ENCODE measurements at regions not wholly inside any gene's neighbourhood (a gene's known extent, or its start where the extent isn't known, plus 50 kb on each side); places are given as distances from the start of the nearest gene placed in this dataset.
"Not testable (repeated sequence)": the region's sequence is repeated elsewhere in the genome, so short reads cannot be mapped to it uniquely, and the experiment has no call there.

GRCh38 chr11:33948494-33948893 is 56.6 kb upstream of the LMO2 start:
- ChIA-PET CTCF (no interaction called here), POLR2A (no interaction called here)
- H3K4me1 Mint-ChIP-seq (ENCODE audit: low read depth, unreplicated experiment): no peaks in the 10 kb centered on the region
- peaks cover 5% of the 10 kb centered on the region for H3K27me3 Mint-ChIP-seq (ENCODE audit: insufficient read depth, unreplicated experiment)
- Histone ChIP-seq H3K36me3 (ENCODE audit: control insufficient read depth, insufficient read depth, low read length) (no peaks in the 10 kb centered on the region), H3K4me3 (ENCODE audit: low read depth, low read length) (no peak overlapping the region), H3K27me3 (replicated peaks; ENCODE audit: control insufficient read depth, insufficient read depth, low read length) (no peaks in the 10 kb centered on the region; the same call in 1 of the 2 replicates), H3K4me1 (no peaks in the 10 kb centered on the region), H3K9me3 (no peaks in the 10 kb centered on the region)
- TF ChIP-seq CTCF (IDR thresholded peaks at IDR 0.05; ENCODE audit: insufficient read depth in 1 of 2, low read depth in 1 of 2, low read length in 1 of 2, severe bottlenecking in 1 of 2, unreplicated experiment in 1 of 2): no peak
- H3K27ac Mint-ChIP-seq (ENCODE audit: unreplicated experiment): no peak overlapping the region
- DNase-seq: no peak
- intact Hi-C loops (cut with micrococcal nuclease; ENCODE audit: unreplicated experiment): no loop called here
- no peaks in the 10 kb centered on the region for H3K9me3 Mint-ChIP-seq (ENCODE audit: unreplicated experiment)
- no peak overlapping the region for H3K4me3 Mint-ChIP-seq (ENCODE audit: unreplicated experiment)
- BruUV-seq (replicated peaks): no TSS peak
- H3K36me3 Mint-ChIP-seq (ENCODE audit: insufficient read depth, unreplicated experiment): no peaks in the 10 kb centered on the region

- CTCF ChIA-PET; H3K4me3 ChIP-seq (ENCODE audit: low read depth, low read length); POLR2A ChIA-PET; H3K9me3 ChIP-seq; intact Hi-C loops (cut with micrococcal nuclease; ENCODE audit: unreplicated experiment); H3K4me1 ChIP-seq; H3K27me3 ChIP-seq (replicated peaks; ENCODE audit: control insufficient read depth, insufficient read depth, low read length); H3K27ac Mint-ChIP-seq (ENCODE audit: unreplicated experiment); H3K36me3 ChIP-seq (ENCODE audit: control insufficient read depth, insufficient read depth, low read length); BruUV-seq (replicated peaks); H3K4me3 Mint-ChIP-seq (ENCODE audit: unreplicated experiment); H3K27me3 Mint-ChIP-seq (ENCODE audit: insufficient read depth, unreplicated experiment); H3K4me1 Mint-ChIP-seq (ENCODE audit: low read depth, unreplicated experiment); H3K9me3 Mint-ChIP-seq (ENCODE audit: unreplicated experiment); H3K36me3 Mint-ChIP-seq (ENCODE audit: insufficient read depth, unreplicated experiment); DNase-seq: not testable (repeated sequence)
Measured at GRCh38 chr11:33947918-33948317, 56.0 kb upstream of the LMO2 start.

GRCh38 chr11:33946930-33947329 is 55.1 kb upstream of the LMO2 start:
- CTCF ChIA-PET: no interaction called here
- Mint-ChIP-seq H3K27me3 (ENCODE audit: insufficient read depth, unreplicated experiment) (peaks cover 5% of the 10 kb centered on the region), H3K9me3 (ENCODE audit: unreplicated experiment) (no peaks in the 10 kb centered on the region), H3K36me3 (ENCODE audit: insufficient read depth, unreplicated experiment) (no peaks in the 10 kb centered on the region), H3K4me3 (ENCODE audit: unreplicated experiment) (no peak overlapping the region), H3K4me1 (ENCODE audit: low read depth, unreplicated experiment) (no peaks in the 10 kb centered on the region), H3K27ac (ENCODE audit: unreplicated experiment) (no peak overlapping the region)
- POLR2A ChIA-PET: no interaction called here
- Histone ChIP-seq H3K27me3 (replicated peaks; ENCODE audit: control insufficient read depth, insufficient read depth, low read length) (no peaks in the 10 kb centered on the region; the same call in 1 of the 2 replicates), H3K4me3 (ENCODE audit: low read depth, low read length) (no peak overlapping the region), H3K9me3 (no peaks in the 10 kb centered on the region), H3K4me1 (no peaks in the 10 kb centered on the region), H3K36me3 (ENCODE audit: control insufficient read depth, insufficient read depth, low read length) (no peaks in the 10 kb centered on the region)
- DNase-seq: no peak
- BruUV-seq (replicated peaks): no TSS peak
- intact Hi-C loops (cut with micrococcal nuclease; ENCODE audit: unreplicated experiment): no loop called here
- TF ChIP-seq CTCF (IDR thresholded peaks at IDR 0.05; ENCODE audit: insufficient read depth in 1 of 2, low read depth in 1 of 2, low read length in 1 of 2, severe bottlenecking in 1 of 2, unreplicated experiment in 1 of 2): no peak
